ENCODE measurements at regions not wholly inside any gene's neighbourhood (a gene's known extent, or its start where the extent isn't known, plus 50 kb on each side); places are given as distances from the start of the nearest gene placed in this dataset.

DNA sequence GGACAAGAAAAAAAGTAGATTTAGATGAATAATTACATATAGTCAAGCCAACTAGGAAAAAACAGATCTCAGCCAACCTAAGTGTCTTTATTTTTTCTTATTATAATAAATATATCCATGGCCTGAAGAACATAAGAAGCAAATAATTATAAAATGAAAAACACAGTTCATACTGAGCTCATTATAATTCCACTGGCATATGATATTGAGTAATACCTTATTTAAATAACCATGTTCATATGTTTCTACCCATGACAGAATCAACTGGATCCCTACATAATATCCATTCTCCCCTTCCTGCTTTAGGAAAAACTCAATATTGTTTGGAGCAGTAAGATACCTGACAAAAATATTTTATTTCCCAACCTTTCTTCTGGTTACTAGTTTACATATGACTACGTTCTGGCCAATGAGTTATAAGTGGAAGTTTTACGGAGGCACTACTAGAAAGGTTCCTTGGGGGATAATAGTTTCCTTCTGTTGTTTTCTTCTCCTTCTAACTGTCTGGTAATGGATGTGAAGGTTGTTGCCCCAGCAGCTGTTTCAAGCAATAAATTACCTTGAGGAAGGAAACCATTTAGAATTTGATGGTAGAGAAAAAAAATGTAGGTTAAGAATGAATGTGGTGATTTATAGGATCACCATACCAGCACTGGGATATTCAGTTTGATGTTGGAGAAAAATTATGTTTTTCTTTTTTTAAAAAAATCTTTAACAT lies 184.1 kb upstream of the MBNL1 start:
- in situ Hi-C loops (cut with HindIII; ENCODE audit: low sequenced_read_pairs), result no loop called here
- no peak for DNase-seq (ENCODE audit: low read depth, low spot score)
- no peak for TF ChIP-seq CTCF (IDR thresholded peaks at IDR 0.05; ENCODE audit: low read depth, low read length)
- no peak overlapping the region for H3K4me3 ChIP-seq (ENCODE audit: low read depth, low read length)

DNA sequence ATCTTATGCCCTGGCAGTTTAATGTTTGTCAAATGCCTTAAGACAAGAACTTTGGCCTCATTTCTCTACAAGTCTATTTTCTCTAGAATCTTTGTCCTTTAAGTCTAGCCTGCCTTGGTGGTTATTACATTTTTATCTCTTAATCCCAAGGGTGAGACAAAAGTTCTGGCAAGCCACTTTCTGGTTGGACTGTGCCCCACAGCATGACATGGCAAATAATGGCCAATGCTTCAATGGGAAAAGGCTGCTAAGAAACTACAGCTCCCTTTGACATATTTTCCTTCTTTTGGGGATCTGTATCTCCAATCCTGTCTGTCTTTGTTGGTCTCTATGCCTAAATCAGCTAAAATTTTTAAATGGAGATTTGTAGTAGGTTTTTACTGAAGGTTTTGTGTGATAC lies 181.6 kb upstream of the MBNL1 start:
- in situ Hi-C loops (cut with HindIII; ENCODE audit: low sequenced_read_pairs), result no loop called here
- no peak overlapping the region for H3K4me3 ChIP-seq (ENCODE audit: low read depth, low read length)
- DNase-seq (ENCODE audit: low read depth, low spot score), result no peak
- TF ChIP-seq CTCF (IDR thresholded peaks at IDR 0.05; ENCODE audit: low read depth, low read length), result no peak

DNA sequence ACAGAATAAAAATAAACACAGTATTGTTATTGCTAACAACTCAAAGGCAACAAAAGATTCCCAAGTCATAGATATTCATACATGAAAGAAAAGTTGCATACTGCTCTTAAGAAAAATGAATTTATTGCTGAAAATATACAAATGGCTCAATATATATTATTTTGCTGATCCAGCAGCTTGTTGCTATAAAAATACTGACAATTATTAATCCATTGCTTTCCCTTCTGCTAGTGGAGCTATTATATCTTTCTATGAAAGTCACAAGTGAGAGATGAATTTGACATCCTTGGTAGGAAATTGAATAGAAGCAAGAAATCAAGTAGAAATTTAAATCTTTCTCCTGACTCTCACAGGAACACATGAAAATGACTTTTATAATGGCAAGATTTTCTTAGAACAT lies 179.2 kb upstream of the MBNL1 start:
- in situ Hi-C loops (cut with HindIII; ENCODE audit: low sequenced_read_pairs), result no loop called here
- H3K4me3 ChIP-seq (ENCODE audit: low read depth, low read length), result no peak overlapping the region
- TF ChIP-seq CTCF (IDR thresholded peaks at IDR 0.05; ENCODE audit: low read depth, low read length), result no peak
- DNase-seq (ENCODE audit: low read depth, low spot score), result no peak

DNA sequence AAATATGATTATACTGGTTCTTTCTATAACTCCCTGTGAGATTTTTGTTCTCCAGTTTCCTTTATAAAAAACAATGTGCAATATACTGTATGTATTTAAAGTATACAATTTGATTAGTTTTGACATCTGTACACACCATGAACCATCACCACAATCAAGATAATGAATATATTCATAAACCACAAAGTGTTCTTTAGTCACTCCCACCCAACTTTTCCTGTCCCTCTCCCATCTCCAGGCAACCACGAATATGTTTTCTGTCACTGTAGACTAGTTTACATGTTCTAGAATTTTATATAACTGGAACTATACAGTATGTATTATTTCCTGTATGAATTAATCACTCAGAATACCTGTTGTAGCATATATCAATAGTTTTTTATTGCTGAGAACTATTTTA lies 177.0 kb upstream of the MBNL1 start:
- in situ Hi-C loops (cut with HindIII; ENCODE audit: low sequenced_read_pairs), result no loop called here
- DNase-seq (ENCODE audit: low read depth, low spot score), result no peak
- no peak for TF ChIP-seq CTCF (IDR thresholded peaks at IDR 0.05; ENCODE audit: low read depth, low read length)

GRCh38 chr3:152093901-152094300 lies 174.8 kb upstream of the MBNL1 start:
- no peak overlapping the region for H3K4me3 ChIP-seq (ENCODE audit: low read depth, low read length)
- no peak for DNase-seq (ENCODE audit: low read depth, low spot score)
- TF ChIP-seq CTCF (IDR thresholded peaks at IDR 0.05; ENCODE audit: low read depth, low read length), result no peak
- in situ Hi-C loops (cut with HindIII; ENCODE audit: low sequenced_read_pairs), result no loop called here

More for the DNA sequence above, 177.0 kb upstream of the MBNL1 start:
- H3K4me3 ChIP-seq (ENCODE audit: low read depth, low read length), result no peak overlapping the region

GRCh38 chr3:152094406-152094805 lies 174.3 kb upstream of the MBNL1 start:
- no peak for DNase-seq (ENCODE audit: low read depth, low spot score)
- TF ChIP-seq CTCF (IDR thresholded peaks at IDR 0.05; ENCODE audit: low read depth, low read length), result no peak
- no peak overlapping the region for H3K4me3 ChIP-seq (ENCODE audit: low read depth, low read length)
- in situ Hi-C loops (cut with HindIII; ENCODE audit: low sequenced_read_pairs), result no loop called here

Measured in astrocyte of the spinal cord (primary cell).